ENCODE measurements at regions not wholly inside any gene's neighbourhood (a gene's known extent, or its start where the extent isn't known, plus 50 kb on each side); places are given as distances from the start of the nearest gene placed in this dataset.

DNA sequence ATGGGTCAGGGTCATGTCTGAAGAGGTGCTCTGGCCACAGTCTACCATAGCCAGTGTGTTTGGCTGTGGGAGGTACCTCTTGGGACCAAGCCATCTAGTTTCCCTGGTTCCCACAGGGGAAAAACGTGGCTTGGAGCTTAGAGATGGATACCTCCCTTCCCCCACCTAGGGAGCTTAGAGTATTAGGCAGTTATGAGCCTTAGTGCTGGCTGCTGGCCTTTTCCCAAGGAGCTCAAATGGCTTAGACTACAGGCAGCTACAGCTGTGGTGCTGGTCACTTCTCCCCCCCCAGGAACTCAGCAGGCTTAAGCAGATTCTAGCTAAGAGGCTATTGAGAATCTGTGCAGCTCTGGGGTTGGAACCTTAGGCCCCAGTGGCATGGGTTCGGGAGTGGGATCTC lies 591.2 kb downstream of the NSUN3 start:
- Mint-ChIP-seq H3K4me3 (no peak overlapping the region), H3K27me3 (no peaks in the 10 kb centered on the region), H3K27ac (no peak overlapping the region), H3K9me3 (peaks cover 26% of the 10 kb centered on the region), H3K36me3 (peaks cover 18% of the 10 kb centered on the region), H3K4me1 (ENCODE audit: low read depth in 2 of 2) (no peaks in the 10 kb centered on the region)
- DNase-seq (ENCODE audit: low spot score) (no peak), ATAC-seq (no peak)

DNA sequence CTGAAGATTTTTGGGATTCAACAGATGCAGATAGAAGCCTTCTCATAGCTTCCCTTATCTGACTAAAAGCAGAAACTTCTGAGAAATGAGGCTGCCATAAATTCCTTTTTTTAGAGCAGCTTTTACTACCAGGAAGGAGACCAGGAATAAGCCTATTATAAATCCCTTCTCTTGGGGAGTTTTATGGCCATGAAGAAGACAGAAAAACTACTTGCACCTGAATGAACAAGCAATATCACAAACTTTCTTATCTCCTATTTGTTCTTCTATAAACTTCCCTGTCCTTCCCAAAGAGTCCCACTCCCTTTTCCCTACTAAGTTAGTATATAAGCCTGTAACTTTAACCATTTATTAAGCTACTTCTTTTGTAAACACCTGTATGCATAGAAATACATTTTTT lies 603.1 kb downstream of the NSUN3 start:
- ATAC-seq (no peak), DNase-seq (ENCODE audit: low spot score) (no peak)
- Mint-ChIP-seq H3K36me3 (no peaks in the 10 kb centered on the region), H3K27me3 (no peaks in the 10 kb centered on the region), H3K4me3 (no peak overlapping the region), H3K4me1 (ENCODE audit: low read depth in 2 of 2) (no peaks in the 10 kb centered on the region), H3K9me3 (peaks cover 17% of the 10 kb centered on the region), H3K27ac (no peak overlapping the region)

DNA sequence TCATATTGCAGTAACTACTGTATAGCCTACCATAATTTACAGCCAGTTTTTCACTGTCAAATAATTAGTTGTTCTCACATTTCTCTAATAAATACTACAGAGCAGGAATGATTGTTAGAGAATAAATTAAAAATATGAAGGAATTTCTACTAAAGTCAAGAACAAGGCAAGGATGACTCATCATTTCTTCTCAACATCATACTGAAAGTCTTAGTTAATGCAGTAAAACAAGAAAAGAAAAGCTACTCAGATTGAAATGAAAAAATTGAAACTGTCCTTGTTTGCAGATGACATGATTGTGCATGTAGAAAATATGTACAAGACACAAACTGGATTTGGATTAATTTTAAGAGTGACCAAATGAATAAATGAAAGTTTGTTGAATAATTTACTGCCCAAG lies 608.2 kb downstream of the NSUN3 start:
- H3K4me1 Mint-ChIP-seq (ENCODE audit: low read depth in 2 of 2) = no peaks in the 10 kb centered on the region
- no peak overlapping the region for H3K27ac Mint-ChIP-seq
- H3K27me3 Mint-ChIP-seq = no peaks in the 10 kb centered on the region
- no peak for DNase-seq (ENCODE audit: low spot score)
- H3K36me3 Mint-ChIP-seq = no peaks in the 10 kb centered on the region
- no peak overlapping the region for H3K4me3 Mint-ChIP-seq
- no peak for ATAC-seq
- H3K9me3 Mint-ChIP-seq = peaks cover 10% of the 10 kb centered on the region

GRCh38 chr3:94673876-94674275 lies 611.0 kb downstream of the NSUN3 start:
- H3K36me3 Mint-ChIP-seq = peaks cover 7% of the 10 kb centered on the region
- H3K4me3 Mint-ChIP-seq = no peak overlapping the region
- DNase-seq (ENCODE audit: low spot score) = no peak
- H3K27me3 Mint-ChIP-seq = no peaks in the 10 kb centered on the region
- H3K27ac Mint-ChIP-seq = no peak overlapping the region
- peaks cover 13% of the 10 kb centered on the region for H3K9me3 Mint-ChIP-seq
- H3K4me1 Mint-ChIP-seq (ENCODE audit: low read depth in 2 of 2) = no peaks in the 10 kb centered on the region
- ATAC-seq = no peak

GRCh38 chr3:94686208-94686607 lies 623.3 kb downstream of the NSUN3 start:
- Mint-ChIP-seq H3K4me1 (ENCODE audit: low read depth in 2 of 2) (no peaks in the 10 kb centered on the region), H3K36me3 (no peaks in the 10 kb centered on the region), H3K27ac (no peak overlapping the region), H3K4me3 (no peak overlapping the region), H3K9me3 (peaks cover 16% of the 10 kb centered on the region), H3K27me3 (no peaks in the 10 kb centered on the region)
- no peak for DNase-seq (ENCODE audit: low spot score)
- ATAC-seq = no peak

GRCh38 chr3:94693997-94694640 lies 631.3 kb downstream of the NSUN3 start:
- DNase-seq (ENCODE audit: low spot score) (no peak), ATAC-seq (no peak)
- no peak overlapping the region for H3K4me3 Mint-ChIP-seq
- H3K27me3 Mint-ChIP-seq = no peaks in the 10 kb centered on the region
- H3K9me3 Mint-ChIP-seq = peaks cover 10% of the 10 kb centered on the region
- no peak overlapping the region for H3K27ac Mint-ChIP-seq
- no peaks in the 10 kb centered on the region for H3K36me3 Mint-ChIP-seq
- no peaks in the 10 kb centered on the region for H3K4me1 Mint-ChIP-seq (ENCODE audit: low read depth in 2 of 2)

- Mint-ChIP-seq H3K4me3 (no peak overlapping the region), H3K27ac (no peak overlapping the region), H3K4me1 (ENCODE audit: low read depth in 2 of 2) (no peaks in the 10 kb centered on the region), H3K36me3 (no peaks in the 10 kb centered on the region), H3K9me3 (peaks cover 10% of the 10 kb centered on the region), H3K27me3 (no peaks in the 10 kb centered on the region)
- DNase-seq (ENCODE audit: low spot score) = no peak
- no peak for ATAC-seq
Measured at GRCh38 chr3:94694894-94695293, 632.0 kb downstream of the NSUN3 start.

- no peak for ATAC-seq
- Mint-ChIP-seq H3K4me1 (ENCODE audit: low read depth in 2 of 2) (no peaks in the 10 kb centered on the region), H3K27me3 (no peaks in the 10 kb centered on the region)
Measured at GRCh38 chr3:94704467-94704866, 641.6 kb downstream of the NSUN3 start.

GRCh38 chr3:94709249-94709902 lies 646.5 kb downstream of the NSUN3 start:
- no peak overlapping the region for H3K27ac Mint-ChIP-seq

More at GRCh38 chr3:94704467-94704866, 641.6 kb downstream of the NSUN3 start:
- no peak overlapping the region for H3K27ac Mint-ChIP-seq
- peaks cover 3% of the 10 kb centered on the region for H3K9me3 Mint-ChIP-seq
- H3K36me3 Mint-ChIP-seq = no peaks in the 10 kb centered on the region
- H3K4me3 Mint-ChIP-seq = no peak overlapping the region
- no peak for DNase-seq (ENCODE audit: low spot score)

GRCh38 chr3:94714194-94714593 lies 651.3 kb downstream of the NSUN3 start:
- no peaks in the 10 kb centered on the region for H3K27me3 Mint-ChIP-seq
- H3K9me3 Mint-ChIP-seq = peaks cover 19% of the 10 kb centered on the region
- H3K4me3 Mint-ChIP-seq = no peak overlapping the region
- ATAC-seq = no peak
- H3K4me1 Mint-ChIP-seq (ENCODE audit: low read depth in 2 of 2) = no peaks in the 10 kb centered on the region
- no peak overlapping the region for H3K27ac Mint-ChIP-seq
- no peaks in the 10 kb centered on the region for H3K36me3 Mint-ChIP-seq
- no peak for DNase-seq (ENCODE audit: low spot score)

More at GRCh38 chr3:94709249-94709902, 646.5 kb downstream of the NSUN3 start:
- no peak for ATAC-seq
- Mint-ChIP-seq H3K27me3 (no peaks in the 10 kb centered on the region), H3K9me3 (peaks cover 14% of the 10 kb centered on the region), H3K4me3 (no peak overlapping the region), H3K36me3 (no peaks in the 10 kb centered on the region), H3K4me1 (ENCODE audit: low read depth in 2 of 2) (no peaks in the 10 kb centered on the region)
- no peak for DNase-seq (ENCODE audit: low spot score)

GRCh38 chr3:94716326-94717018 lies 653.6 kb downstream of the NSUN3 start:
- Mint-ChIP-seq H3K4me1 (ENCODE audit: low read depth in 2 of 2) (no peaks in the 10 kb centered on the region), H3K36me3 (no peaks in the 10 kb centered on the region), H3K27ac (no peak overlapping the region), H3K27me3 (no peaks in the 10 kb centered on the region), H3K4me3 (no peak overlapping the region), H3K9me3 (peaks cover 16% of the 10 kb centered on the region)
- no peak for DNase-seq (ENCODE audit: low spot score)
- no peak for ATAC-seq

GRCh38 chr3:94734206-94734605 lies 671.3 kb downstream of the NSUN3 start:
- Mint-ChIP-seq H3K4me1 (ENCODE audit: low read depth in 2 of 2) (no peaks in the 10 kb centered on the region), H3K27me3 (no peaks in the 10 kb centered on the region), H3K4me3 (no peak overlapping the region), H3K36me3 (peaks cover 5% of the 10 kb centered on the region), H3K9me3 (peaks cover 27% of the 10 kb centered on the region), H3K27ac (no peak overlapping the region)
- ATAC-seq (no peak), DNase-seq (ENCODE audit: low spot score) (no peak)

GRCh38 chr3:94735354-94735753 lies 672.5 kb downstream of the NSUN3 start:
- Mint-ChIP-seq H3K4me3 (no peak overlapping the region), H3K9me3 (peaks cover 24% of the 10 kb centered on the region), H3K27me3 (no peaks in the 10 kb centered on the region), H3K36me3 (peaks cover 5% of the 10 kb centered on the region), H3K27ac (no peak overlapping the region), H3K4me1 (ENCODE audit: low read depth in 2 of 2) (no peaks in the 10 kb centered on the region)
- no peak for DNase-seq (ENCODE audit: low spot score)
- ATAC-seq = no peak

- DNase-seq (ENCODE audit: low spot score) = no peak
- Mint-ChIP-seq H3K4me3 (no peak overlapping the region), H3K27ac (no peak overlapping the region), H3K36me3 (peaks cover 5% of the 10 kb centered on the region), H3K27me3 (no peaks in the 10 kb centered on the region), H3K4me1 (ENCODE audit: low read depth in 2 of 2) (no peaks in the 10 kb centered on the region), H3K9me3 (peaks cover 26% of the 10 kb centered on the region)
- ATAC-seq = no peak
Measured at GRCh38 chr3:94737116-94737515, 674.3 kb downstream of the NSUN3 start.
